GM18507 (cell line): ENCODE measurements at regions not wholly inside any gene's neighbourhood (a gene's known extent, or its start where the extent isn't known, plus 50 kb on each side); places are given as distances from the start of the nearest gene placed in this dataset.

ENCODE experiments used
- DNase-seq: peaks from one replicate; pipeline ENCODE4 v3.0.0; 2011; ENCODE audit warnings: low read depth; ENCODE audit not compliant: insufficient read length; ENCODE audit errors: extremely low spot score
- FAIRE-seq: peaks from 2 replicates; lab custom pipeline; 2011; peaks lifted over from hg19 to GRCh38; lab: Jason Lieb, UNC

DNA sequence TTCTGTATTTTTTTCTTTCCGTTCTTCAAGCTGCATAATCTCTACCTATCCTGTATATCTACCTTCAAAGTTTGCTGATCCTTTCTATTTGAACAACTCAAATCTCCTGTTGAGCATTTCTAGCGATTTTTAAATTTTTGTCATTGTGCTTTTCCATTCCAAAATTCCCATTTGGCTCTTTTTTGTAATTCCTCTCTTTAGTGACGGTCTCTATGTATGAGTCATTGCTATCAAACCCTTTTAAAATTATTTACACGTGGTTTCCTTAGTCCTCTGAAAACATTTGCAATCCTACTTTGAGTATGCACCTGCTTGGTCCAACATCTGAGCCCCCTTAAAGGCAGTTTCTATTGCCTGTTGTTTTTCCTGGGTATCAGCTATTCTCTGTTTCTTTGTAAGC lies 100.5 kb upstream of the FOXC1 start:
- no peak for DNase-seq
- no peak for FAIRE-seq

DNA sequence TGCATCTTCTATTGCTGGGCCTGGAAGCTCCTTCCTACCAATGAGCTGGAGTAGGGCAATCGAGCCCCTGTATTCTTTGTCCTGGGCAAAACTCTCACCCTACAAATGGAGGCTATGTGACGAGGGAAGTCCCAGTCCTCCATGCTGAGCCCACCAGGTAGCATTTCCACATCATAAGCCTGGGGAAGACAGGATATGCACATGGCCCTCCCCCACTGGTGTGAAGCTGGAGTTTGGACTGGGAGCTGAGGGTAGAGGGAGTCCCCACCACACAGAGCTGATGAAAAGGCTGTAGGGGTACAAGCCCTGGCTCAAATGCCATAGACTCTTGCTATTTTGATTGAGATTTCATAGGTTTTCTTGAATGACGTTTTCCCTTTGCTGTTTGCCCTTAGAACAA lies 99.5 kb upstream of the FOXC1 start:
- no peak for DNase-seq
- no peak for FAIRE-seq

DNA sequence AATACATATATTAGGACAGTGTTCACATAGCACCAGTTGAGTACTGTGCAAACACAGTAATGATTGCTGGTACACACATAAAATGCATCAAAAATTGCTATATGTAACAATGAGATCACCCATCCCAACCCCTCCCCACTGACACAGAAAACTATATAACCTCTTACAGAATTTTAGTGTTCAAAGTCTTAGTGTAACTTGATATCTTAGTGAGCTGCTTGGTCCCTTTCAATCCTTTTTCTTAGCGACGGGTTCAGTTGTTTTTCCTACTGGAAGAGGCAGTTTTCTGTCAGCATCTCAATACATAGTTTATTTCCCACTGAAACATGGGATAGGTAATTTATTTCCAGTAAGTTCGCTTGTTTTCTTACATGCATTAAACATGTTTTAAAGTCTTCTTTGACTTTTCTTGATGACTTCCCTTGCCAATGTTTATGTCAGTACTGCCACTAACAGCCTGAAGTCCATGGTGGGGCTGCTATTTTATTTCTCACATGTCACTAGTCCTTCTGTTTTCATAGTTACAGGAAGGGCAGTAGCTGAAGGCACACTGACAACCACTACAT lies 96.4 kb upstream of the FOXC1 start:
- DNase-seq: no peak
- no peak for FAIRE-seq

DNA sequence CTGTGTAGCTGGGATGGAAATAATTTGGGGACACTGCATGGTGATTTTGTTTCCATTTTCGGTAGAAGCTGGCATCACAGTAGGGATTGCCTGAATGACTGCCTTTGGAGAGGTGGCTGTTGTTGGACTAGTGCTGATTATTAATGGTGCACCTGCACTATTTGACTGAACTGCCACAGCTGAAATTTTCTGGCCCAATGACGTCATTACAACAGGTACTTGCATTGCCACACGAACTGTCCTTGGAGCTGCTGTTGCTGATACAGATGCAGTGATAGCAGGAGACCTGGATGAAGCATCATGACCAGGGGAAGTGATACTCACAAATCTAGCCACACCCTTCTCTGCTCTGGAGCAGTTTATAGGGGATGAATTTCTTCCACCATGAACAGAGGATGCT lies 95.6 kb upstream of the FOXC1 start:
- no peak for DNase-seq
- FAIRE-seq: no peak

DNA sequence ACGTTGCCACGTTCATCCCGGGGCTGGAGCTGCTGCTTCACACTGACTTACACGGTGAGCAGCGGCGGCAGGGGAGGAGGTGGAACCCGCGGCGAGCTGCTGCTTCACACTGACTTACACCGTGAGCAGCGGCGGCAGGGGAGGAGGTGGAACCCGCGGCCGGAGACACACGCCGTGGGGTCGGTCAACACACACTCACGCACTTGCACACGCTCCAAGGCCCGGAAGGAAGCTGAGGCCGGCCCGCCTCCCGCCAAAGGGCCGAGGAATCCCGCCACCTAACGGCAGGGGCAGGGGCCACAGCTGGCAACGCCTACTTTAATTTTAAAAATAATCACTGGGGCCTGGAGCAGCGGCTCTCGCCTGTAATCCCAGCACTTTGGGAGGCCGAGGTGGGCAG lies 94.4 kb upstream of the FOXC1 start:
- FAIRE-seq (no peak), DNase-seq (no peak)

DNA sequence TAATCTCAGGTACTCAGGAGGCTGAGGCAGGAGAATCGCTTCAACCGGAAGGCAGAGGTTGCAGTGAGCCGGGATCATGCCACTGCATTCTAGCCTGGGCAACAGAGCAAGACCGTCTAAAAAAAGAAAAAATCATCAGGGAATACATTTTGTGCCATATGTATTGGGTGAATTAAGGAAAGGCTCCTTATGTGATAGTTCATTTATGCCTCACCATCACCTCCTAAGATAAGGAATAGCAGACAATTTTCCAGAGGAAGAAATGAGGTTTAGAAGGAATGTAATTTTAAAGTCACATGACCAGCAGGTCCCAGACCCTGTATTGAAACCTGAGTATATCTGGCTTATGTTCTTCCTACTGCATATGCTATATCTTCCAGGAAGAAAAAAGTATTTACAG lies 93.9 kb upstream of the FOXC1 start:
- FAIRE-seq (no peak), DNase-seq (no peak)

DNA sequence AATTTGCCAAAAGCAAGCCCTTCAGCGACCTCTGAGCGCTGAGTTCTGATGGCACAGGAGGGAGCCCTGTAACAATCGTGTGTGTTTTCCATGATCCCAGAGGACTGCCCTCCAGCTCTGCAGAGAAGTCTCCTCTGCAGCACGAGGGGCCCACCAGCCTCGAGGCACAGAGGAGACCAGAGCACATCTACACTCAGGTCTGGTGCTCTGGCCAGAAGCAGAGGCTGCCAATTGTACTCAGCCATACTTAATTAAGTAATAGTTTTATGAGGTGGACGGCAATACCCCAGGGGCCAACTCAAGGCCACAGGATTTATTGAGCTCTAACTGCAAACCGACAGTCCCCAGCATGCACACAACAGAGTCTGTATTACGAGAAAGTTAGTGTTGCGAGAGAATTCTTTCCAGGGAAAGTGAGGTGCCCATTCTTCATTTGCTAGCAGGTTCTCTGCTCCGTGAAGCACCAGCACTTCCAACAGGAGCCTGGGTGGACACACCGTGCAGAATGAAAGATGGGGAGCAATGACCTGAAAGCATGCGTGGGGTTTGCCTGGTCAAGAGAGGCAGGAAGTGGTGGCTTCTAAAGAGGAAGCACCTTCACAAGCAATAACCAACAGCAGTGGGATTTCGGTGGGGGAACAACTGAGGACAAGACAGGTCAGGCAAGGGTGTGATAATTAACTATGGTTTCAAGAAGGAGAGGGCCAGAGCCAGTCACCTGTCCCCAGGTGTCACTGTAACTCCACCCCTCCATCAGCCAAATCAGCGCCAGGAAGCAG lies 92.8 kb upstream of the FOXC1 start:
- FAIRE-seq: no peak

DNA sequence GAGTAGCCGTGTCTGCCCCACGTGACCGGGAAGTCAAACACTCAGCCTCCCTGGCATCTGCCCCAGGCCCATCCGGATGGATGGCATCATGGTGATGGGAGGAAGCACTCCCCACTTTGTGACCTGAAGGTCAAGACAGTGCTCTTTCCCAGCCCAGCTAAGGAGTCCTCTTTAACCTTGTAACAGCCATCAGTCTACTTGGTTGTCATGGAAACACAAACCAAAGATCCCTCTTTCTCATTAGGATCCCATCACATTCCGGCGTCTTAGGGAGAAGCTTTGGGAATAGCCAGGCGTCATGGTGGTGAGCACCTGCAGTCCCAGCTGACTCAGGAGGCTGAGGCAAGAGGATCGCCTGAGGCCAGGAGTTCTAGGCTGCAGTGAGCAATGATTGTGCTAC lies 90.9 kb upstream of the FOXC1 start:
- no peak for FAIRE-seq
- no peak for DNase-seq

More for the DNA sequence above, 92.8 kb upstream of the FOXC1 start:
- no peak for DNase-seq

DNA sequence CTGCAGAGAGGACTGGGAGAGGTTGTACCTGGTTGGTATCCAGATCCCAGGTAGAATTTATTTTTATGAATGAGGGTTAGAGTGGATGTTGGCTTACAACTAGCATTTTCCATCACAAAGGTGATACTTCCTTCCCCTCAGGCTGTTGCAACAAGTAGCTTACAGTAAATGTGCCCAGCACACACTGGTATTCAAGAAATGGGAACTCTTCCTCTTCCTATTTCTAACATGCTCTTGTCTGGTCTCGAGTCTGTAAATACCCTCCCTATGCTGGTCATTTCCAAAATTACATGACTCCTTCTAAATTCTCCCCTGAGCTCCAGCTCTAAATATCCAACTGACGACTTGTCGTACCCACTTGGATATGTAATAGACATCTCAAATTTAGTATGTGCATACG lies 90.1 kb upstream of the FOXC1 start:
- DNase-seq: no peak
- FAIRE-seq: no peak

DNA sequence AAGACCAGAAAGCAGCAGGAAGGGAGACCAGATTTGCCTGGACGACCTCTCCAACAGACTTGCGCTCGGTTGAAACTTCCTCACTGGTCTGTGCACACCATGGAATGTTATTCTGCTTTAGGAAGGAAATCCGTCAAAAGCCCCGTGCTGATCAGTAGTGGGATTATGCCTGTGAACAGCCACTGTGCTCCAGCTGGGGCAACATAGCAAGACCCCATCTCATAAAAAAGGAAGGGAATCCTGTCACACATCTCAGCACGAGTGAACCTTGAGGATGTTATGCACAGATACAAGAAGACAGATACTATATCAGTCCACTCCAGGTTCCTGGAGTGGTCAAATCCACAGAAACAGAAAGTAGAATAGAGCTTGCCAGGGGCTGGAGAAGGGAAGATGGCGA lies 86.9 kb upstream of the FOXC1 start:
- FAIRE-seq (no peak), DNase-seq (no peak)

DNA sequence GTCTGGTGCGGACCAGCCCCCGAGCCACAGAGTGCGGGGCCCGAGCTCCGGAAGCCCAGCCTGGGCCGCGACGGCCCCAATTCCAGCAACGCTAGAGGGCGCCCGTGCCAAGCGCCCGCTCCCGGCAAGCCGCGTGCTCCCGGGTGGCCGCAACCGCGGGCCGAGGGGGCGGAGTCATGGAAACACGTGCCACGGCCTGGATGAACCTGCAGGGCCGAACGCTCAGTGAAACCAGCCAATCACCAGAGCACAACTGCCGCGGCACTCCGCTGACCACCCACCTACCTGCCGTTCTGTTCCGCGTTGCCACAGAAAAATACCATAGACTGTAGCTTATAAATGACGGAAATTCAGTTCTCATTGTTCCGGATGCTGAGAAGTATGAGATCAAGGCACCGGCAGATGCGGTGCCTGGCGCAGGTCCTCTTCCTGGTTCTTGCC lies 85.7 kb upstream of the FOXC1 start:
- peak; percentile 5 for DNase-seq

DNA sequence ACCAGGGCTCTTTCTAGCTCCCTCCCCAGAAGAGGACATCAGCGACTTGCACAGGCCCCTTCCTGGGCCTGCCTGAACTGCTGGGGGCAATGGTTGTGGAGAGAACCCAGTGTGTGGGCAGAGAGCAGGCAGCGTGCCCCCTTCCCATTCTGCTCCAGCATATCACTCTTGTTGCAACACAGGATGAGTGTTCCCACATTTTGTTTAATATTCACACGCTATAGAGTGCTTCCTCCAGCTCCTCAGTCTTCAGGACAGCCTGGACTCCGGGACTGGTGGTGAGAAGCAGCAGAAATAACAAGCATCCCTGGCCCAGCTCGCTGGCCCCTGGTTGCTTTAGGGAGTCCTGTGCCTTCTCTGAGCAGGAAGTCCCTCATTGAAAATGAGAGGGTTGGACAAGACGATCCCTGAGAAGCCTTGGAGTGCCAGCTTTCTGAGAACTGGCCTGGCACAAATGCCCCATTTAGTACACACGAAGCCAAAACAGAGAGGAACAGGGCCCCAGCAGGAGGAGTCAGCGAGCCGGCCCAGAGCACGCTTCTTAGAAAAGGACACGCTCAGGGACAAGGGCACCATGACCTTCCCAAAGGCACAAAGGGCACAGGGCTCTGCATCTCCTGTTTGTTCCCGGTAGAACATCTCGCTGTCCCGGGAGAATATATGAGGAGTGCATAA lies 84.2 kb upstream of the FOXC1 start:
- DNase-seq (no peak), FAIRE-seq (no peak)

More for the DNA sequence above, 85.7 kb upstream of the FOXC1 start:
- FAIRE-seq: no peak

DNA sequence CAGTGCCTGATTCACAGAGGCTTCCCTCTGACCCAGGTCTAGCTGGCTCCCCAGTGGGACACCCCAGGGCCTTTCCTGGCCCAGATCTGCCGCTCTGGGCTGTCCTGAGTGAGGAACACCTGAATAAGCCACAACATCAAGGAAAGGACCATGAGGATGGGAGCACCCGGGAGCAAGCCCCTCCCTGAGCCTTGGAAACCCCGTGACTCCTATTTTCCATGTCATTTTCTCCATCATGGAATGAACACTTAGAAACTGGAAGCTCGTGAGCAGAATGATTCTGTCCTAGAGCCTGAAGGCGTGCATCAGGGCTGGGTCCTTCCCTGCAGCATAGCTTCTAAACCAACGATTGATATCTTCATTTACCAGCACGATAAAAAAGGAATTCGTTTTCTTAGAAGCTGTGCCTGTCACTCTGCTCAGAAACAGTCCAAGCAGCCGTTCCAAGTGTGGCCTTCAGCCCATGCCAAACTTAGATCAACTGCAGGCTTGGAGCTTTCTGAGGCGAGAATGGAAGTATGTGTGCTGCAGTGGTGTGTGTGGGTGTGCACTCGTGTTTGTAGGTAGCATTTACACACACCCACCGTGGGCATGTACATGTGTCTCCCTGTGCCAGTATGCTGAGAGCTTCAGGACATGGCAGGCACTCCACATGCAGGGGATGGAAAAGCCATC lies 83.2 kb upstream of the FOXC1 start:
- no peak for DNase-seq

DNA sequence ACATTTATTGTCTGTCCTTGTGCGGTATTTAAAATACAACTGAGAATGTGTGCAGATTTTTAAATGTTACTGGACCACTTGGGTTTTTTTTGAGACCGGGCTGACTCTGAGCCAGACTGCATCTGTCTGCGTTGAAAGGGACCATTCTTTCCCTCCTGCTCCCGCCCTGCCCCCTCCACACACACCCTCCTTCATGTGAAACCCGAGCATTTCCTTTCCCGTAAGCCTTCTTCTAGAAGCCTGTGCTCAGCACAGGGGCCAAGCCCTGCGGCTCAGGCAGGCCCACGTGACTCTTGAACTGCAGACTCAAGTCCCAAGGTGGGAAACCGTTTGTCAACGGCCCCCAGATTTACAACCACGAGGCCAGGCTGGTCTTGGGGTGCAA lies 82.7 kb upstream of the FOXC1 start:
- FAIRE-seq (no peak), DNase-seq (no peak)

More for the DNA sequence above, 83.2 kb upstream of the FOXC1 start:
- no peak for FAIRE-seq

DNA sequence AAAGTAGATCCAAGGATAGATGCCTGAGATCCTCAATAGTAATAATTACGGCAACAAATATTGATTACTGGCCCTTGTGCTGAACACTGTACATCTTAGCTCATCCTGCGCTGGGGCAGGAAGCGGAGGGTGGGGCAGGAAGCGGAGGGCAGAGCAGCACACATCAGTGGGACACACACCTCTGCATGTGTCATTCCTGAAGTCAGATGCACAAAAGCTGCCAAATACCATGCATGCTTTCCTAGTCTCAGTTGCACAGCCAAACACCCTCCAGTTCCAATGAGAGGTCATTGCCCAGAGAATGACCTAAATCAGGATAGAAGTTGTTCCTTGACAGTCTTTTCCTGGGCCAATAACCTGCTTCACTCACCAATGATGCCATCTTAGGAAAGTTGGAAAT lies 74.4 kb upstream of the FOXC1 start:
- DNase-seq (no peak), FAIRE-seq (no peak)

DNA sequence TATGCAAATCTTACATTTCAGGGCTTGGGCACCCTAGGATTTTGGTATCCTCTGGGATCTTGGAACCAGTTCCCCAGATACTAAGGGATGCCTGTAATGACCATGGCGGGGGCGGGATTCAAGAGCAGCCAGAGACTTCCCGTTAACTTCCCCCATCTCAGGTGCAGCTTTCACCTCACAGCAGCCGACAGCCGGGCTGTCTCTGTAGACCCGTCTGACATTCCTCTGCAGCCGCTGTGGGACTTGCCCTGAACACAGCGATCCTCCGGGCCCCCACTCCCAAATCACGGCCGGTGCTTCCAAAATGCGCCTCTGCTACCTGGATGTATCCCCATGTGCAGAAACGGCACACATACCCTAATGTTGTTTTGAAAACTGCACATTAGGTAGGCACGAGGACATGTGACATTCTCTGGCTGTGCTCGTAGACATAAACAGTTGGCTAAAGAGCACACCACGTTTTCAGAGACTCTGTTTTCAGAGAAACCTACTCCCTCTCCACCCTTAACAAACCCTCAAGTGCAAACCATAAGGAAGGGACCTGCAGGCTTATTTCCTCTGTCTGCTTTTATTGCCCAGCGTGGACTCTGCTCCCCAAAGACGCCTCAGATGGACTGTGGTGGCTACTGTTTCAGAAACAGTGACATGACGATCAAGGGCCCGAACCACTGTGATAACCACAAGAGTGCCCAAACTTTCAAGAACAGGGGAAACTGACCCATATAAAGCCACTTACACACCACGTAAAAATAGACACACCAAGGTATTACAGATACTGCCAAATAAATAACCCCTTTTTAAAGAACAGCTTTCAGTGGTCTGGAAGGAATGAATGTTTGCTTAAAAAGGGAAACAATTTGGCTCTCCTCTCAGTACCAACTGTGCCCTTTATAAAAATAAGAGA lies 72.9 kb upstream of the FOXC1 start:
- no peak for FAIRE-seq

DNA sequence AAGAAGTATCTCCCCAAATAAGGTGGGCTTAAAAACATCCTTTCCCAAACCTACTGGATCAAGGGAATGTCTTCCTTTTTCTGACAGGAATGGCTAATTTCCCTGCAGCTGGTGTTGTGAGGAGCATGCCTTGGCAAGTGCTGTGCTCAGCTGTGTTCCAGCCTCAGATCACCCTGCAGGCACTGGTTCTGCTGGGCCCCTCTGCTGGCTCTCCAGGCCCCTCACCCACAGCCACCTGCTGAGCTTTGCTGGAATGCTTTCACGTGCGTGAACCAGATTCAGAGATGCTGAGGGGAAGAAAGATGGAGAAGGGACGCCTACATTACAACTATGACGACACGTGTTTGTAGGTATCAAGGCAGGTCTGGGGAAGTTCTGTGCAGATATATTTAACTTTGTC lies 71.3 kb upstream of the FOXC1 start:
- DNase-seq (no peak), FAIRE-seq (no peak)

More for the DNA sequence above, 72.9 kb upstream of the FOXC1 start:
- no peak for DNase-seq

DNA sequence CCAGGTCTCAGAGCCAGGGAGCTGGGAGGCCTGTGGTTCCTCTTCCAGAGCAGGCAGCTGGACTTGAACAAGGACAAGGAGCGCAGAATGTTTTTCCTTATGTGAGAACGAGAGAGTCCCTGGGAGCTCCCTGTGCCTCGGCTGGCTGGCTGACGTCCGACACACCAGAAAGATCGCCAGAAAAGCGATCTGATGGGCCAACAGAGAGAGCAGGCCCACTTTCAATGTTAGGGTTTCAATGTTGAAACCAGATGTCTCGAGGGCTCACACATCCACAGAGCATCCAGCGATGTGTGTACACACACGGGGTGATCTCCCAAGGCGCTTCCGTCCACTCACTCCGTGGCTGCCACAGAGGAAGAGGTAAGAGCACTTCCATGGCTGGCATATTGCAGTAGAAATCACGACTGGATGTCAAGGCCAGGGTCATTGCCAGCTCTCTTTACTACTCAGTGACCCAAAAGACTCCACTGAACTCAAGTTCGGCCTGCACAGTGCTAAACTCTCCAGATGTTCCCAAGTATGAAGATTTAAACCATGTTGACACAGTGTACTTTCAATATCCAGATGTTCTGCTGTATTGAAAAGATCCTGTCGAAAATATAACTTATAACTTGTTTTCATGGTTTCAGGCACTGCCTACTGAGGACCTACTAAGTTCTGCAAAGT lies 70.8 kb upstream of the FOXC1 start:
- FAIRE-seq: no peak
- DNase-seq: no peak
